Keratinocyte (primary cell): ENCODE measurements at regions not wholly inside any gene's neighbourhood (a gene's known extent, or its start where the extent isn't known, plus 50 kb on each side); places are given as distances from the start of the nearest gene placed in this dataset.
"Not testable (repeated sequence)": the region's sequence is repeated elsewhere in the genome, so short reads cannot be mapped to it uniquely, and the experiment has no call there.

ENCODE experiments used
- DNase-seq: peaks from one replicate; pipeline ENCODE4 v3.0.0-alpha.2; 2011; ENCODE audit warnings: low read depth, missing footprints, low spot score
- FAIRE-seq: peaks from 2 replicates; lab custom pipeline; 2011; peaks lifted over from hg19 to GRCh38; lab: Jason Lieb, UNC
- H2AFZ ChIP-seq: 2 replicates; pipeline ENCODE4 v1.6.0; 2012; ENCODE audit warnings: low read length, control low read depth, inconsistent platforms; ENCODE audit not compliant: control insufficient read depth
- H3K27ac ChIP-seq: 2 replicates; pipeline ENCODE4 v1.5.1; 2011; ENCODE audit warnings: low read length; ENCODE audit not compliant: control insufficient read depth, insufficient read depth
- H3K27me3 ChIP-seq: 3 replicates; pipeline ENCODE4 v1.6.0; 2011; ENCODE audit warnings: low read length; ENCODE audit not compliant: control insufficient read depth, insufficient read depth; ENCODE audit errors: extremely low read depth
- H3K36me3 ChIP-seq, 2 experiments: 2 replicates in 1 of 2; 3 replicates in 1 of 2; pipeline ENCODE4 v1.5.1; 2011; ENCODE audit warnings: low read length in 2 of 2, mild to moderate bottlenecking in 1 of 2; ENCODE audit not compliant: control insufficient read depth in 2 of 2, insufficient read depth in 2 of 2; ENCODE audit errors: extremely low read depth in 1 of 2
- H3K4me1 ChIP-seq: 3 replicates; pipeline ENCODE4 v1.5.1; 2011; ENCODE audit warnings: low read length; ENCODE audit not compliant: control insufficient read depth, insufficient read depth; ENCODE audit errors: extremely low read depth
- H3K4me2 ChIP-seq: 3 replicates; pipeline ENCODE4 v1.6.0; 2011; ENCODE audit warnings: low read depth, low read length; ENCODE audit not compliant: control insufficient read depth, insufficient read depth; ENCODE audit errors: extremely low read depth
- H3K4me3 ChIP-seq, 3 experiments: fragments of 200-600 bp in 1 of 3; sonication (generic) in 1 of 3; 2 replicates in 2 of 3; 3 replicates in 1 of 3; pipeline ENCODE4 v1.5.1; 2011 to 2016; ENCODE audit warnings: low read length in 3 of 3, mild to moderate bottlenecking in 3 of 3, control low read depth in 2 of 3, inconsistent platforms in 1 of 3, low read depth in 1 of 3, mixed read lengths in 1 of 3, mixed run types in 1 of 3, moderate library complexity in 1 of 3; ENCODE audit not compliant: control insufficient read depth in 2 of 3, insufficient read depth in 2 of 3; ENCODE audit errors: extremely low read depth in 1 of 3
- H3K79me2 ChIP-seq: 2 replicates; pipeline ENCODE4 v1.6.0; 2012; ENCODE audit warnings: low read length; ENCODE audit not compliant: control insufficient read depth, insufficient read depth
- H3K9ac ChIP-seq: 3 replicates; pipeline ENCODE4 v1.6.0; 2011; ENCODE audit warnings: low read length; ENCODE audit not compliant: control insufficient read depth, insufficient read depth; ENCODE audit errors: extremely low read depth
- H3K9me1 ChIP-seq: 3 replicates; pipeline ENCODE4 v1.6.0; 2011; ENCODE audit warnings: low read length; ENCODE audit not compliant: control insufficient read depth, insufficient read depth; ENCODE audit errors: extremely low read depth
- H3K9me3 ChIP-seq: 2 replicates; pipeline ENCODE4 v1.5.1; 2012; ENCODE audit warnings: low read depth, low read length; ENCODE audit not compliant: control insufficient read depth
- H4K20me1 ChIP-seq: 3 replicates; pipeline ENCODE4 v1.6.0; 2011; ENCODE audit warnings: low read length; ENCODE audit not compliant: control insufficient read depth, insufficient read depth; ENCODE audit errors: extremely low read depth
- CTCF ChIP-seq, 3 experiments: IDR thresholded peaks in 1 of 3; conservative IDR thresholded peaks in 1 of 3; optimal IDR thresholded peaks in 1 of 3; 2 replicates in 2 of 3; 3 replicates in 1 of 3; pipeline versions ENCODE3 to v1.5.1; 2011; ENCODE audit warnings: low read length in 3 of 3, mild to moderate bottlenecking in 3 of 3, moderate library complexity in 2 of 3, control low read depth in 1 of 3, inconsistent platforms in 1 of 3; ENCODE audit not compliant: insufficient read depth in 2 of 3; ENCODE audit errors: extremely low read depth in 1 of 3
- EZH2 ChIP-seq: IDR thresholded peaks from one replicate; pipeline ENCODE4 v1.6.1; 2012; ENCODE audit warnings: inconsistent platforms, mild to moderate bottlenecking, low read length, moderate library complexity
- dilution Hi-C: fragments of 300-500 bp; cut with MboI; formaldehyde crosslinking; loops from one replicate; pipeline ENCODE4 v1.7.0; 2020; ENCODE audit warnings: low sequenced_read_pairs; ENCODE audit not compliant: extremely low pct_ligation_motif_present

GRCh38 chr14:42980419-42980818 lies 1373.7 kb downstream of the LRFN5 start:
- no peak overlapping the region for H3K4me3 ChIP-seq
- H4K20me1 ChIP-seq: no peaks in the 10 kb centered on the region
- no peaks in the 10 kb centered on the region for H3K27me3 ChIP-seq
- dilution Hi-C loops: no loop called here
- no peaks in the 10 kb centered on the region for H3K4me1 ChIP-seq
- H3K9me3 ChIP-seq: no peaks in the 10 kb centered on the region
- no peak for TF ChIP-seq CTCF (optimal IDR thresholded peaks at IDR 0.05 in 1 of 3, IDR thresholded peaks at IDR 0.05 in 1 of 3, conservative IDR thresholded peaks at IDR 0.05 in 1 of 3; ENCODE audit: extremely low read depth in 1 of 3, insufficient read depth in 2 of 3, low read length in 3 of 3)
- FAIRE-seq (no peak), DNase-seq (no peak)
- no peaks in the 10 kb centered on the region for H3K79me2 ChIP-seq
- no peak overlapping the region for H3K4me2 ChIP-seq
- no peak overlapping the region for H3K9ac ChIP-seq
- H3K27ac ChIP-seq: no peak overlapping the region
- H2AFZ ChIP-seq: no peak overlapping the region
- H3K9me1 ChIP-seq: no peaks in the 10 kb centered on the region
- H3K36me3 ChIP-seq: no peaks in the 10 kb centered on the region

- DNase-seq, H3K9ac ChIP-seq, H3K27me3 ChIP-seq, H3K4me1 ChIP-seq, H2AFZ ChIP-seq, H3K79me2 ChIP-seq, H3K9me3 ChIP-seq, H3K4me2 ChIP-seq, FAIRE-seq, H3K4me3 ChIP-seq, dilution Hi-C loops, H4K20me1 ChIP-seq, H3K9me1 ChIP-seq, H3K27ac ChIP-seq, H3K36me3 ChIP-seq: not testable (repeated sequence)
Measured at GRCh38 chr14:42973171-42973570, 1366.5 kb downstream of the LRFN5 start.

GRCh38 chr14:42965512-42965911 lies 1358.8 kb downstream of the LRFN5 start:
- Histone ChIP-seq H3K9ac (no peak overlapping the region), H3K9me1 (no peaks in the 10 kb centered on the region), H3K27ac (no peak overlapping the region), H3K36me3 (no peaks in the 10 kb centered on the region), H3K4me1 (no peaks in the 10 kb centered on the region), H3K79me2 (no peaks in the 10 kb centered on the region), H3K4me2 (no peak overlapping the region), H4K20me1 (no peaks in the 10 kb centered on the region), H3K9me3 (no peaks in the 10 kb centered on the region), H3K4me3 (no peak overlapping the region), H2AFZ (no peak overlapping the region), H3K27me3 (no peaks in the 10 kb centered on the region)
- no peak for FAIRE-seq
- no peak for DNase-seq
- TF ChIP-seq EZH2 (no peak), CTCF (optimal IDR thresholded peaks at IDR 0.05 in 1 of 3, IDR thresholded peaks at IDR 0.05 in 1 of 3, conservative IDR thresholded peaks at IDR 0.05 in 1 of 3; ENCODE audit: extremely low read depth in 1 of 3, insufficient read depth in 2 of 3, low read length in 3 of 3) (no peak)
- dilution Hi-C loops: no loop called here
